Amniotic epithelial cell (primary cell): ENCODE measurements at regions not wholly inside any gene's neighbourhood (a gene's known extent, or its start where the extent isn't known, plus 50 kb on each side); places are given as distances from the start of the nearest gene placed in this dataset.
A peak's percentile ranks its signal among the peaks of the same experiment; 100 is the strongest.
"Not testable (repeated sequence)": the region's sequence is repeated elsewhere in the genome, so short reads cannot be mapped to it uniquely, and the experiment has no call there.

ENCODE experiments used
- DNase-seq: peaks from one replicate; pipeline ENCODE4 v3.0.0-alpha.2; 2010; ENCODE audit warnings: low read depth

- DNase-seq = no peak
These were observed 49.7 kb downstream of the SIPA1L2 start for GRCh38 chr1:232579958-232580941.

GRCh38 chr1:232579466-232579865, 50.5 kb downstream of the SIPA1L2 start:
- no peak for DNase-seq

GRCh38 chr1:232578651-232579195, 51.2 kb downstream of the SIPA1L2 start:
- DNase-seq = no peak

- no peak for DNase-seq
These were observed 52.2 kb downstream of the SIPA1L2 start for GRCh38 chr1:232577772-232578171.

GRCh38 chr1:232576537-232576936, 53.4 kb downstream of the SIPA1L2 start:
- DNase-seq = no peak

- DNase-seq = no peak
These were observed 54.2 kb downstream of the SIPA1L2 start for GRCh38 chr1:232575763-232576040.

GRCh38 chr1:232574889-232575762, 54.8 kb downstream of the SIPA1L2 start:
- peak; percentile 41 for DNase-seq

- DNase-seq = no peak
These were observed 55.9 kb downstream of the SIPA1L2 start for GRCh38 chr1:232574077-232574476.

GRCh38 chr1:232571523-232571922, 58.4 kb downstream of the SIPA1L2 start:
- peak; percentile 26 for DNase-seq

- DNase-seq = peak; percentile 87
These were observed 59.9 kb downstream of the SIPA1L2 start for GRCh38 chr1:232570007-232570406.

GRCh38 chr1:232569554-232569921, 60.4 kb downstream of the SIPA1L2 start:
- not testable (repeated sequence) for DNase-seq

- no peak for DNase-seq
These were observed 60.9 kb downstream of the SIPA1L2 start for GRCh38 chr1:232568906-232569553.

- DNase-seq = peak; percentile 33
These were observed 61.5 kb downstream of the SIPA1L2 start for GRCh38 chr1:232568331-232568852.

- no peak for DNase-seq
These were observed 63.8 kb downstream of the SIPA1L2 start for GRCh38 chr1:232566093-232566492.

GRCh38 chr1:232562855-232563510, 67.0 kb downstream of the SIPA1L2 start:
- no peak for DNase-seq

GRCh38 chr1:232561381-232561780, 68.6 kb downstream of the SIPA1L2 start:
- no peak for DNase-seq

GRCh38 chr1:232560940-232561339, 69.0 kb downstream of the SIPA1L2 start:
- DNase-seq = no peak

- no peak for DNase-seq
These were observed 71.0 kb downstream of the SIPA1L2 start for GRCh38 chr1:232558954-232559353.

GRCh38 chr1:232557502-232558191, 72.3 kb downstream of the SIPA1L2 start:
- DNase-seq = no peak

- DNase-seq = no peak
These were observed 72.8 kb downstream of the SIPA1L2 start for GRCh38 chr1:232557096-232557495.

- peak; percentile 64 for DNase-seq
These were observed 73.6 kb downstream of the SIPA1L2 start for GRCh38 chr1:232556351-232556750.
